Loucy (cell line): ENCODE measurements at regions not wholly inside any gene's neighbourhood (a gene's known extent, or its start where the extent isn't known, plus 50 kb on each side); places are given as distances from the start of the nearest gene placed in this dataset.
"Not testable (repeated sequence)": the region's sequence is repeated elsewhere in the genome, so short reads cannot be mapped to it uniquely, and the experiment has no call there.

ENCODE experiments used
- H2AFZ ChIP-seq: fragments of 200-600 bp; sonication (generic); 2 replicates; pipeline ENCODE4 v1.6.0; 2016; ENCODE audit warnings: antibody characterized with exemption, mild to moderate bottlenecking, low read length, moderate library complexity
- H3F3A ChIP-seq: fragments of 200-600 bp; 2 replicates; pipeline ENCODE4 v1.6.0; 2016; ENCODE audit warnings: antibody characterized with exemption, low read depth, mild to moderate bottlenecking
- H3K27me3 ChIP-seq: fragments of 200-600 bp; sonication (generic); 2 replicates; pipeline ENCODE4 v1.6.1; 2014; ENCODE audit warnings: low read length, mild to moderate bottlenecking; ENCODE audit not compliant: insufficient read depth, poor library complexity, severe bottlenecking
- H3K36me3 ChIP-seq: fragments of 200-600 bp; sonication (generic); 2 replicates; pipeline ENCODE4 v1.6.1; 2016; ENCODE audit warnings: low read length; ENCODE audit not compliant: insufficient read depth
- H3K4me1 ChIP-seq: fragments of 200-600 bp; sonication (generic); 2 replicates; pipeline ENCODE4 v1.5.1; 2014; ENCODE audit warnings: low read length, mild to moderate bottlenecking; ENCODE audit not compliant: insufficient read depth, poor library complexity, severe bottlenecking
- H3K4me2 ChIP-seq: fragments of 200-600 bp; sonication (generic); 2 replicates; pipeline ENCODE4 v1.6.0; 2014; ENCODE audit warnings: antibody characterized with exemption, low read length, low read depth, mild to moderate bottlenecking; ENCODE audit not compliant: poor library complexity, severe bottlenecking
- H3K4me3 ChIP-seq: fragments of 200-600 bp; sonication (generic); 2 replicates; pipeline ENCODE4 v1.5.1; 2014; ENCODE audit warnings: low read length, mild to moderate bottlenecking, mixed read lengths; ENCODE audit not compliant: poor library complexity, severe bottlenecking
- H3K79me2 ChIP-seq: fragments of 200-600 bp; sonication (generic); 2 replicates; pipeline ENCODE4 v1.6.1; 2014; ENCODE audit warnings: low read length; ENCODE audit not compliant: insufficient read depth
- H3K9ac ChIP-seq: fragments of 200-600 bp; sonication (generic); 2 replicates; pipeline ENCODE4 v1.6.0; 2014; ENCODE audit warnings: mild to moderate bottlenecking, low read depth, low read length, moderate library complexity; ENCODE audit not compliant: poor library complexity, severe bottlenecking
- H3K9me2 ChIP-seq: fragments of 200-600 bp; sonication (generic); replicated peaks from 2 replicates; pipeline ENCODE4 v1.6.1; 2016; ENCODE audit warnings: low read depth, low read length, mixed read lengths
- H3K9me3 ChIP-seq: fragments of 200-600 bp; sonication (generic); 2 replicates; pipeline ENCODE4 v1.6.1; 2014; ENCODE audit warnings: mild to moderate bottlenecking, antibody characterized with exemption, low read length, low read depth; ENCODE audit not compliant: insufficient read depth
- H4K20me1 ChIP-seq: fragments of 200-600 bp; sonication (generic); 2 replicates; pipeline ENCODE4 v1.6.0; 2014; ENCODE audit warnings: antibody characterized with exemption, low read length, mild to moderate bottlenecking; ENCODE audit not compliant: insufficient read depth, poor library complexity, severe bottlenecking
- CTCF ChIP-seq: fragments of 200-600 bp; sonication (generic); conservative IDR thresholded peaks from 2 replicates; pipeline ENCODE4 v1.5.1; 2014; ENCODE audit warnings: mild to moderate bottlenecking, antibody characterized with exemption, low read length
- EZH2phosphoT487 ChIP-seq: fragments of 200-600 bp; IDR thresholded peaks from 2 replicates; pipeline ENCODE4 v1.6.1; 2018; ENCODE audit warnings: antibody characterized with exemption, mild to moderate bottlenecking, moderate library complexity, borderline replicate concordance

- Histone ChIP-seq H3K79me2 (no peaks in the 10 kb centered on the region), H3K4me1 (no peaks in the 10 kb centered on the region), H3K4me2 (no peak overlapping the region), H3F3A (no peaks in the 10 kb centered on the region), H3K9me3 (no peaks in the 10 kb centered on the region), H3K4me3 (no peak overlapping the region), H3K27me3 (no peaks in the 10 kb centered on the region), H3K9me2 (no peaks in the 10 kb centered on the region), H3K36me3 (no peaks in the 10 kb centered on the region), H2AFZ (no peak overlapping the region), H3K9ac (no peak overlapping the region), H4K20me1 (no peaks in the 10 kb centered on the region)
- TF ChIP-seq CTCF (no peak), EZH2phosphoT487 (no peak)
Observed at GRCh38 chr4:177528620-177529019, 86.4 kb upstream of the AGA start.

GRCh38 chr4:177530561-177530960, 88.3 kb upstream of the AGA start:
- H3K9ac ChIP-seq = no peak overlapping the region
- no peak overlapping the region for H3K4me2 ChIP-seq
- H2AFZ ChIP-seq = no peak overlapping the region
- H3K27me3 ChIP-seq = no peaks in the 10 kb centered on the region
- H4K20me1 ChIP-seq = no peaks in the 10 kb centered on the region
- H3K9me3 ChIP-seq = no peaks in the 10 kb centered on the region
- no peaks in the 10 kb centered on the region for H3F3A ChIP-seq
- no peaks in the 10 kb centered on the region for H3K36me3 ChIP-seq
- TF ChIP-seq EZH2phosphoT487 (no peak), CTCF (no peak)
- H3K4me3 ChIP-seq = no peak overlapping the region
- no peaks in the 10 kb centered on the region for H3K9me2 ChIP-seq
- no peaks in the 10 kb centered on the region for H3K4me1 ChIP-seq
- H3K79me2 ChIP-seq = no peaks in the 10 kb centered on the region

GRCh38 chr4:177532358-177532757, 90.1 kb upstream of the AGA start:
- Histone ChIP-seq H4K20me1 (no peaks in the 10 kb centered on the region), H2AFZ (no peak overlapping the region), H3K36me3 (no peaks in the 10 kb centered on the region), H3K79me2 (no peaks in the 10 kb centered on the region), H3K27me3 (no peaks in the 10 kb centered on the region), H3K4me2 (no peak overlapping the region), H3K9me2 (no peaks in the 10 kb centered on the region), H3K9me3 (no peaks in the 10 kb centered on the region), H3K4me3 (no peak overlapping the region), H3K4me1 (no peaks in the 10 kb centered on the region), H3F3A (no peaks in the 10 kb centered on the region), H3K9ac (no peak overlapping the region)
- no peak for TF ChIP-seq EZH2phosphoT487
- TF ChIP-seq CTCF = no peak

GRCh38 chr4:177534841-177535240, 92.6 kb upstream of the AGA start:
- not testable (repeated sequence) for H3K9ac ChIP-seq, H3K4me3 ChIP-seq, H3K4me2 ChIP-seq, H3K9me3 ChIP-seq, H3K9me2 ChIP-seq, H3K27me3 ChIP-seq, H3K79me2 ChIP-seq, H3K4me1 ChIP-seq, H2AFZ ChIP-seq, H3K36me3 ChIP-seq, H3F3A ChIP-seq, H4K20me1 ChIP-seq
